Glutamatergic neuron (in vitro differentiated cells): ENCODE measurements at regions not wholly inside any gene's neighbourhood (a gene's known extent, or its start where the extent isn't known, plus 50 kb on each side); places are given as distances from the start of the nearest gene placed in this dataset.

Experiments
- DNase-seq: peaks from one replicate; pipeline ENCODE4 v3.0.0; 2022
- H3K27ac Mint-ChIP-seq: one replicate; pipeline ENCODE4 v1.8.0; 2020; ENCODE audit warnings: mild to moderate bottlenecking, mixed read lengths, inconsistent platforms; ENCODE audit not compliant: unreplicated experiment
- H3K27me3 Mint-ChIP-seq: one replicate; pipeline ENCODE4 v1.8.0; 2020; ENCODE audit warnings: mild to moderate bottlenecking, moderate library complexity, mixed read lengths, inconsistent platforms; ENCODE audit not compliant: unreplicated experiment
- H3K36me3 Mint-ChIP-seq: one replicate; pipeline ENCODE4 v1.8.0; 2020; ENCODE audit warnings: mild to moderate bottlenecking, mixed read lengths, inconsistent platforms; ENCODE audit not compliant: unreplicated experiment
- H3K4me1 Mint-ChIP-seq: one replicate; pipeline ENCODE4 v1.8.0; 2020; ENCODE audit warnings: mild to moderate bottlenecking, low read depth, mixed read lengths, inconsistent platforms; ENCODE audit not compliant: unreplicated experiment
- H3K4me3 Mint-ChIP-seq: one replicate; pipeline ENCODE4 v1.8.0; 2020; ENCODE audit warnings: mild to moderate bottlenecking, mixed read lengths, inconsistent platforms; ENCODE audit not compliant: unreplicated experiment
- H3K9me3 Mint-ChIP-seq: one replicate; pipeline ENCODE4 v1.8.0; 2020; ENCODE audit warnings: mild to moderate bottlenecking, moderate library complexity, mixed read lengths, inconsistent platforms; ENCODE audit not compliant: unreplicated experiment
- CTCF ChIP-seq: fragments of 200-600 bp; sonication (generic); IDR thresholded peaks from one replicate; pipeline ENCODE4 v1.5.0; 2021; ENCODE audit not compliant: partially characterized antibody, unreplicated experiment

GRCh38 chr2:144015036-144015435, 504.9 kb downstream of the ZEB2 start:
- Mint-ChIP-seq H3K36me3 (no peaks in the 10 kb centered on the region), H3K4me1 (peaks cover 5% of the 10 kb centered on the region), H3K4me3 (no peak overlapping the region), H3K9me3 (no peaks in the 10 kb centered on the region), H3K27me3 (no peaks in the 10 kb centered on the region), H3K27ac (no peak overlapping the region)
- TF ChIP-seq CTCF, result no peak
- no peak for DNase-seq

GRCh38 chr2:144014103-144014502, 505.8 kb downstream of the ZEB2 start:
- H3K4me1 Mint-ChIP-seq, result peaks cover 6% of the 10 kb centered on the region
- no peaks in the 10 kb centered on the region for H3K27me3 Mint-ChIP-seq
- no peaks in the 10 kb centered on the region for H3K36me3 Mint-ChIP-seq
- no peak for TF ChIP-seq CTCF
- H3K27ac Mint-ChIP-seq, result no peak overlapping the region
- no peaks in the 10 kb centered on the region for H3K9me3 Mint-ChIP-seq
- no peak for DNase-seq
- no peak overlapping the region for H3K4me3 Mint-ChIP-seq

- H3K27ac Mint-ChIP-seq, result no peak overlapping the region
- no peaks in the 10 kb centered on the region for H3K36me3 Mint-ChIP-seq
- no peaks in the 10 kb centered on the region for H3K27me3 Mint-ChIP-seq
- no peaks in the 10 kb centered on the region for H3K9me3 Mint-ChIP-seq
- H3K4me3 Mint-ChIP-seq, result no peak overlapping the region
- no peak for TF ChIP-seq CTCF
- H3K4me1 Mint-ChIP-seq, result peaks cover 6% of the 10 kb centered on the region
- DNase-seq, result no peak
These were observed 507.6 kb downstream of the ZEB2 start for GRCh38 chr2:144012304-144012703.

- H3K4me3 Mint-ChIP-seq, result no peak overlapping the region
- H3K36me3 Mint-ChIP-seq, result no peaks in the 10 kb centered on the region
- peaks cover 6% of the 10 kb centered on the region for H3K4me1 Mint-ChIP-seq
- H3K27me3 Mint-ChIP-seq, result no peaks in the 10 kb centered on the region
- no peak overlapping the region for H3K27ac Mint-ChIP-seq
- no peak for TF ChIP-seq CTCF
- no peaks in the 10 kb centered on the region for H3K9me3 Mint-ChIP-seq
- DNase-seq, result no peak
These were observed 508.4 kb downstream of the ZEB2 start for GRCh38 chr2:144011553-144011952.

- no peaks in the 10 kb centered on the region for H3K36me3 Mint-ChIP-seq
- no peak for TF ChIP-seq CTCF
- H3K4me3 Mint-ChIP-seq, result no peak overlapping the region
- DNase-seq, result no peak
- H3K9me3 Mint-ChIP-seq, result no peaks in the 10 kb centered on the region
- H3K4me1 Mint-ChIP-seq, result peaks cover 6% of the 10 kb centered on the region
- H3K27ac Mint-ChIP-seq, result no peak overlapping the region
- no peaks in the 10 kb centered on the region for H3K27me3 Mint-ChIP-seq
These were observed 508.8 kb downstream of the ZEB2 start for GRCh38 chr2:144011098-144011497.
